ENCODE measurements at regions not wholly inside any gene's neighbourhood (a gene's known extent, or its start where the extent isn't known, plus 50 kb on each side); places are given as distances from the start of the nearest gene placed in this dataset.
"Not testable (repeated sequence)": the region's sequence is repeated elsewhere in the genome, so short reads cannot be mapped to it uniquely, and the experiment has no call there.

- Histone ChIP-seq H3K9me3 (replicated peaks) (no peaks in the 10 kb centered on the region), H3K36me3 (no peaks in the 10 kb centered on the region), H3K4me1 (peaks cover 8% of the 10 kb centered on the region; the same call in 1 of the 2 replicates), H3K27me3 (no peaks in the 10 kb centered on the region), H3K4me3 (no peak overlapping the region), H3K27ac (peak overlapping the region; percentile 50)
- peak; percentile 7 to 65 for DNase-seq
Measured at GRCh38 chr18:66971960-66972359, 368.1 kb upstream of the CDH19 start.

GRCh38 chr18:66966171-66966570 lies 362.3 kb upstream of the CDH19 start:
- Histone ChIP-seq H3K27ac (no peak overlapping the region), H3K36me3 (no peaks in the 10 kb centered on the region), H3K9me3 (replicated peaks) (no peaks in the 10 kb centered on the region), H3K4me3 (no peak overlapping the region), H3K4me1 (no peaks in the 10 kb centered on the region), H3K27me3 (no peaks in the 10 kb centered on the region)
- DNase-seq: no peak

- no peaks in the 10 kb centered on the region for H3K36me3 ChIP-seq
- no peaks in the 10 kb centered on the region for H3K9me3 ChIP-seq (replicated peaks)
- no peak overlapping the region for H3K4me3 ChIP-seq
- no peaks in the 10 kb centered on the region for H3K27me3 ChIP-seq
- DNase-seq: no peak
- H3K27ac ChIP-seq: no peak overlapping the region
- H3K4me1 ChIP-seq: no peaks in the 10 kb centered on the region
Measured at GRCh38 chr18:66958309-66958708, 354.4 kb upstream of the CDH19 start.

- no peaks in the 10 kb centered on the region for H3K27me3 ChIP-seq
- no peaks in the 10 kb centered on the region for H3K9me3 ChIP-seq (replicated peaks)
- no peak for DNase-seq
- H3K4me1 ChIP-seq: no peaks in the 10 kb centered on the region
- H3K4me3 ChIP-seq: no peak overlapping the region
- no peak overlapping the region for H3K27ac ChIP-seq
- no peaks in the 10 kb centered on the region for H3K36me3 ChIP-seq
Measured at GRCh38 chr18:66951750-66952149, 347.9 kb upstream of the CDH19 start.

- no peaks in the 10 kb centered on the region for H3K4me1 ChIP-seq
- no peaks in the 10 kb centered on the region for H3K27me3 ChIP-seq
- no peaks in the 10 kb centered on the region for H3K36me3 ChIP-seq
- no peak overlapping the region for H3K4me3 ChIP-seq
- DNase-seq: no peak
- H3K27ac ChIP-seq: no peak overlapping the region
- H3K9me3 ChIP-seq (replicated peaks): no peaks in the 10 kb centered on the region
Measured at GRCh38 chr18:66949419-66949818, 345.5 kb upstream of the CDH19 start.

GRCh38 chr18:66937546-66937945 lies 333.7 kb upstream of the CDH19 start:
- no peaks in the 10 kb centered on the region for H3K27me3 ChIP-seq
- 0 out of 2 replicates have a peak, but pooled peaks cover 6% of the 10 kb centered on the region for H3K9me3 ChIP-seq (replicated peaks)
- H3K27ac ChIP-seq: no peak overlapping the region
- no peak for DNase-seq
- H3K36me3 ChIP-seq: no peaks in the 10 kb centered on the region
- no peaks in the 10 kb centered on the region for H3K4me1 ChIP-seq
- H3K4me3 ChIP-seq: no peak overlapping the region

GRCh38 chr18:66931010-66931409 lies 327.1 kb upstream of the CDH19 start:
- DNase-seq: no peak
- H3K4me3 ChIP-seq: no peak overlapping the region

GRCh38 chr18:66916834-66917233 lies 312.9 kb upstream of the CDH19 start:
- DNase-seq: no peak
- Histone ChIP-seq H3K4me1 (no peaks in the 10 kb centered on the region), H3K27me3 (no peaks in the 10 kb centered on the region), H3K9me3 (replicated peaks) (no peaks in the 10 kb centered on the region), H3K4me3 (no peak overlapping the region), H3K36me3 (no peaks in the 10 kb centered on the region), H3K27ac (no peak overlapping the region)

More at GRCh38 chr18:66931010-66931409, 327.1 kb upstream of the CDH19 start:
- H3K4me1 ChIP-seq: no peaks in the 10 kb centered on the region
- no peaks in the 10 kb centered on the region for H3K27me3 ChIP-seq
- H3K36me3 ChIP-seq: no peaks in the 10 kb centered on the region
- no peaks in the 10 kb centered on the region for H3K9me3 ChIP-seq (replicated peaks)
- H3K27ac ChIP-seq: no peak overlapping the region

GRCh38 chr18:66900837-66901236 lies 296.9 kb upstream of the CDH19 start:
- Histone ChIP-seq H3K27ac (no peak overlapping the region), H3K9me3 (replicated peaks) (no peaks in the 10 kb centered on the region), H3K36me3 (no peaks in the 10 kb centered on the region), H3K27me3 (no peaks in the 10 kb centered on the region), H3K4me3 (no peak overlapping the region), H3K4me1 (no peaks in the 10 kb centered on the region)
- DNase-seq: peak in 1 of 2 experiments; percentile 15

- Histone ChIP-seq H3K27ac (no peak overlapping the region), H3K27me3 (no peaks in the 10 kb centered on the region), H3K36me3 (no peaks in the 10 kb centered on the region), H3K4me1 (no peaks in the 10 kb centered on the region), H3K4me3 (no peak overlapping the region), H3K9me3 (replicated peaks) (no peaks in the 10 kb centered on the region)
- DNase-seq: no peak
Measured at GRCh38 chr18:66895631-66896030, 291.7 kb upstream of the CDH19 start.

GRCh38 chr18:66894851-66895250 lies 291.0 kb upstream of the CDH19 start:
- Histone ChIP-seq H3K36me3 (no peaks in the 10 kb centered on the region), H3K9me3 (replicated peaks) (no peaks in the 10 kb centered on the region), H3K4me3 (no peak overlapping the region), H3K27me3 (no peaks in the 10 kb centered on the region), H3K27ac (no peak overlapping the region), H3K4me1 (no peaks in the 10 kb centered on the region)
- no peak for DNase-seq

- DNase-seq; H3K27ac ChIP-seq; H3K27me3 ChIP-seq; H3K36me3 ChIP-seq; H3K4me1 ChIP-seq; H3K4me3 ChIP-seq; H3K9me3 ChIP-seq (replicated peaks): not testable (repeated sequence)
Measured at GRCh38 chr18:66892388-66892787, 288.5 kb upstream of the CDH19 start.

GRCh38 chr18:66874812-66875474 lies 271.1 kb upstream of the CDH19 start:
- no peaks in the 10 kb centered on the region for H3K9me3 ChIP-seq (replicated peaks)
- H3K4me1 ChIP-seq: peaks cover 6% of the 10 kb centered on the region
- no peaks in the 10 kb centered on the region for H3K36me3 ChIP-seq
- H3K4me3 ChIP-seq: no peak overlapping the region
- H3K27me3 ChIP-seq: no peaks in the 10 kb centered on the region
- no peak overlapping the region for H3K27ac ChIP-seq
- DNase-seq: no peak

- no peak overlapping the region for H3K27ac ChIP-seq
- H3K4me1 ChIP-seq: peaks cover 6% of the 10 kb centered on the region
- no peaks in the 10 kb centered on the region for H3K27me3 ChIP-seq
- no peaks in the 10 kb centered on the region for H3K36me3 ChIP-seq
- no peak overlapping the region for H3K4me3 ChIP-seq
- DNase-seq: no peak
- H3K9me3 ChIP-seq (replicated peaks): no peaks in the 10 kb centered on the region
Measured at GRCh38 chr18:66874375-66874774, 270.5 kb upstream of the CDH19 start.

GRCh38 chr18:66873899-66874298 lies 270.0 kb upstream of the CDH19 start:
- Histone ChIP-seq H3K9me3 (replicated peaks) (no peaks in the 10 kb centered on the region), H3K4me3 (no peak overlapping the region)
- DNase-seq: no peak

GRCh38 chr18:66872277-66872676 lies 268.4 kb upstream of the CDH19 start:
- no peaks in the 10 kb centered on the region for H3K36me3 ChIP-seq
- H3K27ac ChIP-seq: no peak overlapping the region; the same call in 1 of the 2 replicates
- H3K9me3 ChIP-seq (replicated peaks): no peaks in the 10 kb centered on the region; the same call in 1 of the 2 replicates
- no peak overlapping the region for H3K4me3 ChIP-seq
- no peaks in the 10 kb centered on the region for H3K27me3 ChIP-seq
- peaks cover 12% of the 10 kb centered on the region for H3K4me1 ChIP-seq
- peak; percentile 7 to 59 for DNase-seq

More at GRCh38 chr18:66873899-66874298, 270.0 kb upstream of the CDH19 start:
- H3K27me3 ChIP-seq: no peaks in the 10 kb centered on the region
- no peak overlapping the region for H3K27ac ChIP-seq
- H3K36me3 ChIP-seq: no peaks in the 10 kb centered on the region
- peaks cover 6% of the 10 kb centered on the region for H3K4me1 ChIP-seq
